Body of pancreas (tissue), 4 donors: ENCODE measurements at regions not wholly inside any gene's neighbourhood (a gene's known extent, or its start where the extent isn't known, plus 50 kb on each side); places are given as distances from the start of the nearest gene placed in this dataset.

ENCODE experiments used
- ATAC-seq: fragments of 150-250 bp; one replicate; pipeline ENCODE4 v1.9.1; 2016
- DNase-seq, 4 donors: peaks; one replicate each; pipeline ENCODE4 v3.0.0-alpha.2; 2019
- H3K27ac ChIP-seq, 4 donors: fragments of 200-600 bp; sonication (generic); 1 replicate in 3 of 4; 2 replicates in 1 of 4; pipeline versions ENCODE4 v1.5.1 to v1.6.1; 2016 to 2019; ENCODE audit warnings: mild to moderate bottlenecking in 1 of 4, mixed read lengths in 1 of 4, moderate library complexity in 1 of 4
- H3K27me3 ChIP-seq, 2 donors: fragments of 200-600 bp; sonication (generic); one replicate each; pipeline ENCODE4 v1.6.0; 2016; ENCODE audit warnings: mild to moderate bottlenecking in 1 of 2
- H3K36me3 ChIP-seq, 2 donors: fragments of 200-600 bp; sonication (generic); replicated peaks in 1 of 2; 2 replicates each; pipeline ENCODE4 v1.5.1; 2016; ENCODE audit warnings: low read depth in 2 of 2; ENCODE audit not compliant: insufficient read depth in 1 of 2
- H3K4me1 ChIP-seq: fragments of 200-600 bp; sonication (generic); one replicate; pipeline ENCODE4 v1.6.0; 2016
- H3K4me3 ChIP-seq, 2 donors: fragments of 200-600 bp; sonication (generic); 1 replicate in 1 of 2; 2 replicates in 1 of 2; pipeline ENCODE4 v1.5.1; 2016 to 2019
- H3K9me3 ChIP-seq, 3 donors: fragments of 200-600 bp; sonication (generic); 1 replicate in 2 of 3; 2 replicates in 1 of 3; pipeline ENCODE4 v1.5.1; 2016
- POLR2A ChIP-seq, 3 donors: fragments of 450-650 bp; IDR thresholded peaks; one replicate each; pipeline ENCODE4 v1.6.1; 2016; ENCODE audit warnings: antibody characterized with exemption in 3 of 3, mild to moderate bottlenecking in 2 of 3
- WGBS, 2 donors: methylation state at CpG; one replicate each; pipeline ENCODE4 v1.1.5; 2017; 5-methylcytosine and 5-hydroxymethylcytosine counted together
- intact Hi-C: fragments of 100-400 bp; cut with DNase I; formaldehyde crosslinking; loops from one replicate; pipeline ENCODE4 v1.15.1; 2023
- TF ChIP-seq, protein P1 (sequence below), 7 experiments: fragments of 450-650 bp in 4 of 7; fragments of 200-600 bp in 3 of 7; sonication (generic) in 3 of 7; IDR thresholded peaks; one replicate each; pipeline ENCODE4 v1.5.1; 2016 to 2019; ENCODE audit warnings: antibody characterized with exemption in 7 of 7

DNA sequence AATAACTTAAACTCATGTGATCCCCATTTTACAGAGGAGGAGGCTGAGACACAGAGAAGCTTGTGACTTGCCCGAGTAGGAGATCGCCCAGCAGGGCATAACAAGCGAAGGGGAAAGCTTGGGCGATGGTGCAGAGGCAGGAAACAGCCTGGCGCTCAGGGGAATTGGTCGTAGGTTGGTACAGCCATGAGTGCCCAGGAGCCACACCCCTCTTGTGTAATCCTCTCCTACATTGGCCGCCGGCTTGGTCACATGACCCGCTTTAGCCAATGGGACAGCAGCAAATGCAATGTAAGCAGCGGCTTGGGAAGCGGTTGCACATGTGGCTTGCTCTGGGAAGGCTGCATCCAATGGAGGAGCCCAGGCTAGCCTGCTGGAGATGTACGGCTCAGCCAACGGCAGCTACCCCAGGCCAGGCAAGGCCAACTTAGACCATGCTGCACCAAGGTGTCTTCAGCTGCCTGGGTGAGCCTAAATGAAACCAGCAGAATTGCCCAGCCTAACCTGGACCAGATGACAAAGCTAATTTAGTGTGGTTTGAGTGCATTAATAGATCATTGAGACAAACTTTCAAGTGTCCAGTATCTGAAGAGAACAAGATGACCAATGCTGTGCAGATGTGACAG, 50.3 kb upstream of the SLC6A6 start:
- Histone ChIP-seq H3K9me3 (no peaks in the 10 kb centered on the region), H3K4me1 (no peaks in the 10 kb centered on the region), H3K27me3 (no peaks in the 10 kb centered on the region), H3K27ac (no peak overlapping the region), H3K36me3 (no peaks in the 10 kb centered on the region), H3K4me3 (no peak overlapping the region)
- DNase-seq (no peak), ATAC-seq (no peak)
- TF ChIP-seq, protein P1, sequence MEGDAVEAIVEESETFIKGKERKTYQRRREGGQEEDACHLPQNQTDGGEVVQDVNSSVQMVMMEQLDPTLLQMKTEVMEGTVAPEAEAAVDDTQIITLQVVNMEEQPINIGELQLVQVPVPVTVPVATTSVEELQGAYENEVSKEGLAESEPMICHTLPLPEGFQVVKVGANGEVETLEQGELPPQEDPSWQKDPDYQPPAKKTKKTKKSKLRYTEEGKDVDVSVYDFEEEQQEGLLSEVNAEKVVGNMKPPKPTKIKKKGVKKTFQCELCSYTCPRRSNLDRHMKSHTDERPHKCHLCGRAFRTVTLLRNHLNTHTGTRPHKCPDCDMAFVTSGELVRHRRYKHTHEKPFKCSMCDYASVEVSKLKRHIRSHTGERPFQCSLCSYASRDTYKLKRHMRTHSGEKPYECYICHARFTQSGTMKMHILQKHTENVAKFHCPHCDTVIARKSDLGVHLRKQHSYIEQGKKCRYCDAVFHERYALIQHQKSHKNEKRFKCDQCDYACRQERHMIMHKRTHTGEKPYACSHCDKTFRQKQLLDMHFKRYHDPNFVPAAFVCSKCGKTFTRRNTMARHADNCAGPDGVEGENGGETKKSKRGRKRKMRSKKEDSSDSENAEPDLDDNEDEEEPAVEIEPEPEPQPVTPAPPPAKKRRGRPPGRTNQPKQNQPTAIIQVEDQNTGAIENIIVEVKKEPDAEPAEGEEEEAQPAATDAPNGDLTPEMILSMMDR (IDR thresholded peaks at IDR 0.05) = no peak
- no peak for TF ChIP-seq POLR2A (IDR thresholded peaks at IDR 0.05)
- intact Hi-C loops = no loop called here
- 75 to 83% methylated on average over 6 to 13 of the region's 13 CpGs for WGBS, 2 donors
